IMR-90 (cell line): ENCODE measurements at regions not wholly inside any gene's neighbourhood (a gene's known extent, or its start where the extent isn't known, plus 50 kb on each side); places are given as distances from the start of the nearest gene placed in this dataset.

Experiments used
- ATAC-seq: fragments of 200-7000 bp; cut with Tn5 transposase; 2 replicates; pipeline ENCODE4 v1.9.1; 2020; ENCODE audit warnings: low read depth, mild to moderate bottlenecking, moderate library complexity
- BruUV-seq: library from RNA; stranded (reverse); fragments of 400-500 nt; replicated peaks from 2 replicates; lab custom pipeline; 2021; lab: Mats Ljungman, UMichigan
- CTCF ChIA-PET: fragments of 300-600 bp; formaldehyde crosslinking; extraction: SDS; loops from one replicate; lab custom pipeline; 2021; ENCODE audit warnings: antibody characterized with exemption; lab: Yijun Ruan, JAX
- POLR2A ChIA-PET: fragments of 300-600 bp; sonication (Branson Sonifier 250); formaldehyde crosslinking; loops from one replicate; lab custom pipeline; 2022; ENCODE audit warnings: antibody characterized with exemption; ENCODE audit not compliant: unreplicated experiment; lab: Charles Lee
- DNase-seq: peaks from one replicate; pipeline ENCODE4 v3.0.0; 2013
- H2AFZ ChIP-seq: replicated peaks from 2 replicates; pipeline ENCODE3; 2013; ENCODE audit warnings: low read length, mild to moderate bottlenecking; ENCODE audit not compliant: poor library complexity
- H2AK5ac ChIP-seq: 2 replicates; pipeline ENCODE4 v1.6.1; 2013; ENCODE audit warnings: low read depth, low read length, inconsistent platforms
- H2AK9ac ChIP-seq: replicated peaks from 2 replicates; pipeline ENCODE3; 2013; ENCODE audit warnings: mild to moderate bottlenecking, low read depth, low read length, moderate library complexity; ENCODE audit not compliant: poor library complexity
- H2BK120ac ChIP-seq: 2 replicates; pipeline ENCODE4 v1.6.1; 2013; ENCODE audit warnings: low read depth, low read length, inconsistent platforms
- H2BK15ac ChIP-seq: 3 replicates; pipeline ENCODE4 v1.6.1; 2013; ENCODE audit warnings: low read depth, low read length, inconsistent platforms
- H2BK20ac ChIP-seq: 2 replicates; pipeline ENCODE4 v1.6.1; 2013; ENCODE audit warnings: low read depth, mild to moderate bottlenecking, inconsistent platforms, low read length, moderate library complexity
- H2BK5ac ChIP-seq: 2 replicates; pipeline ENCODE4 v1.6.1; 2013; ENCODE audit warnings: mild to moderate bottlenecking, low read depth, low read length, inconsistent platforms; ENCODE audit not compliant: poor library complexity, severe bottlenecking
- H3K14ac ChIP-seq: replicated peaks from 2 replicates; pipeline ENCODE4 v1.6.1; 2013; ENCODE audit warnings: low read depth, low read length, inconsistent platforms
- H3K18ac ChIP-seq: 2 replicates; pipeline ENCODE4 v1.6.1; 2013; ENCODE audit warnings: low read depth, low read length, control low read depth
- H3K23ac ChIP-seq: 2 replicates; pipeline ENCODE4 v1.6.1; 2013; ENCODE audit warnings: low read depth, low read length, inconsistent platforms
- H3K27ac ChIP-seq: 2 replicates; pipeline ENCODE4 v1.5.1; 2013; ENCODE audit warnings: mild to moderate bottlenecking, control low read depth, low read length; ENCODE audit not compliant: insufficient read depth
- H3K27me3 ChIP-seq: 2 replicates; pipeline ENCODE4 v1.6.1; 2013; ENCODE audit warnings: low read length; ENCODE audit not compliant: control insufficient read depth, insufficient read depth
- H3K36me3 ChIP-seq: 2 replicates; pipeline ENCODE4 v1.6.1; 2013; ENCODE audit warnings: low read length, mixed read lengths; ENCODE audit not compliant: control insufficient read depth, insufficient read depth
- H3K4ac ChIP-seq: 2 replicates; pipeline ENCODE4 v1.6.1; 2013; ENCODE audit warnings: low read depth, low read length, inconsistent platforms
- H3K4me1 ChIP-seq: 2 replicates; pipeline ENCODE4 v1.6.1; 2013; ENCODE audit warnings: low read length, mixed read lengths; ENCODE audit not compliant: control insufficient read depth, insufficient read depth
- H3K4me2 ChIP-seq: 2 replicates; pipeline ENCODE4 v1.6.1; 2013; ENCODE audit warnings: low read depth, mild to moderate bottlenecking, control low read depth, low read length, moderate library complexity
- H3K4me3 ChIP-seq: 2 replicates; pipeline ENCODE4 v1.5.1; 2013; ENCODE audit warnings: low read depth, mild to moderate bottlenecking, control low read depth, low read length, moderate library complexity; ENCODE audit not compliant: insufficient read depth
- H3K56ac ChIP-seq: 2 replicates; pipeline ENCODE4 v1.6.1; 2013; ENCODE audit warnings: low read length, inconsistent platforms; ENCODE audit not compliant: insufficient read depth; ENCODE audit errors: extremely low read depth
- H3K79me1 ChIP-seq, 2 experiments: 2 replicates each; pipeline ENCODE4 v1.6.1; 2013; ENCODE audit warnings: low read length in 2 of 2, inconsistent platforms in 1 of 2, low read depth in 1 of 2
- H3K9ac ChIP-seq: 2 replicates; pipeline ENCODE4 v1.6.1; 2013; ENCODE audit warnings: low read depth, low read length, control low read depth
- H3K9me1 ChIP-seq: 2 replicates; pipeline ENCODE4 v1.6.1; 2013; ENCODE audit warnings: low read length, inconsistent platforms; ENCODE audit not compliant: insufficient read depth
- H3K9me3 ChIP-seq: 2 replicates; pipeline ENCODE4 v1.6.1; 2013; ENCODE audit warnings: low read length; ENCODE audit not compliant: control insufficient read depth, insufficient read depth
- H4K20me1 ChIP-seq: 2 replicates; pipeline ENCODE4 v1.6.1; 2013; ENCODE audit warnings: low read length, inconsistent platforms; ENCODE audit not compliant: insufficient read depth
- H4K5ac ChIP-seq: 2 replicates; pipeline ENCODE4 v1.6.1; 2013; ENCODE audit warnings: mild to moderate bottlenecking, low read depth, low read length, control low read depth
- H4K8ac ChIP-seq, 2 experiments: 2 replicates each; pipeline ENCODE4 v1.6.1; 2013; ENCODE audit warnings: low read depth in 2 of 2, low read length in 2 of 2, control low read depth in 1 of 2, inconsistent platforms in 1 of 2
- H4K91ac ChIP-seq: 2 replicates; pipeline ENCODE4 v1.6.1; 2013; ENCODE audit warnings: low read depth, low read length, inconsistent platforms; ENCODE audit not compliant: insufficient read depth
- BHLHE40 ChIP-seq: fragments of 150-350 bp; IDR thresholded peaks from 2 replicates; pipeline ENCODE4 v1.6.1; 2016; ENCODE audit warnings: mild to moderate bottlenecking, low read depth, low read length
- CEBPB ChIP-seq: IDR thresholded peaks from 2 replicates; pipeline ENCODE4 v1.6.1; 2012; ENCODE audit warnings: low read depth, low read length, improper control_type of control experiment
- CHD1 ChIP-seq: IDR thresholded peaks from 2 replicates; pipeline ENCODE4 v1.6.1; 2012; ENCODE audit warnings: low read depth, low read length, improper control_type of control experiment
- FOS ChIP-seq: fragments of 150-350 bp; IDR thresholded peaks from 2 replicates; pipeline ENCODE4 v1.6.1; 2016; ENCODE audit warnings: low read depth, low read length
- MAFK ChIP-seq: IDR thresholded peaks from 2 replicates; pipeline ENCODE4 v1.6.1; 2012; ENCODE audit warnings: low read depth, low read length, improper control_type of control experiment
- MAZ ChIP-seq: IDR thresholded peaks from 2 replicates; pipeline ENCODE4 v1.6.1; 2012; ENCODE audit warnings: low read depth, mild to moderate bottlenecking, low read length, improper control_type of control experiment, moderate library complexity, borderline replicate concordance
- MXI1 ChIP-seq: IDR thresholded peaks from 2 replicates; pipeline ENCODE4 v1.6.1; 2012; ENCODE audit warnings: low read depth, mild to moderate bottlenecking, low read length, moderate library complexity, borderline replicate concordance
- NFE2L2 ChIP-seq: fragments of 150-350 bp; IDR thresholded peaks from 2 replicates; pipeline ENCODE4 v1.6.1; 2016; ENCODE audit warnings: low read depth, mild to moderate bottlenecking, low read length
- POLR2A ChIP-seq: IDR thresholded peaks from 2 replicates; pipeline ENCODE4 v1.6.1; 2012; ENCODE audit warnings: mild to moderate bottlenecking, low read depth, low read length
- RAD21 ChIP-seq: IDR thresholded peaks from 2 replicates; pipeline ENCODE4 v1.6.1; 2012; ENCODE audit warnings: low read length, improper control_type of control experiment
- RCOR1 ChIP-seq: IDR thresholded peaks from 2 replicates; pipeline ENCODE4 v1.6.1; 2012; ENCODE audit warnings: mild to moderate bottlenecking, low read length, improper control_type of control experiment; ENCODE audit not compliant: insufficient replicate concordance
- RFX5 ChIP-seq: IDR thresholded peaks from 2 replicates; pipeline ENCODE4 v1.8.0; 2012; ENCODE audit warnings: low read depth, mild to moderate bottlenecking, low read length, moderate library complexity
- SMC3 ChIP-seq: fragments of 150-350 bp; IDR thresholded peaks from 2 replicates; pipeline ENCODE4 v1.6.1; 2016; ENCODE audit warnings: low read depth, mild to moderate bottlenecking, antibody characterized with exemption, low read length, moderate library complexity
- WGBS, 2 experiments: methylation state at CpG; one replicate each; pipeline versions ENCODE4 v1.1.5 to v1.1.7; 2013; ENCODE audit warnings: missing lambda C conversion rate in 2 of 2; ENCODE audit not compliant: insufficient read length in 1 of 2; ENCODE audit errors: extremely low coverage in 2 of 2; 5-methylcytosine and 5-hydroxymethylcytosine counted together
- dilution Hi-C: fragments of 300-500 bp; cut with HindIII; formaldehyde crosslinking; loops from one replicate; pipeline ENCODE4 v1.14.3; 2018; ENCODE audit warnings: low sequenced_read_pairs; ENCODE audit not compliant: unreplicated experiment
- in situ Hi-C: fragments of 300-500 bp; cut with MboI; formaldehyde crosslinking; loops from 3 replicates; pipeline ENCODE4 v1.14.3; 2019; ENCODE audit warnings: low sequenced_read_pairs, inconsistent platforms, mixed read lengths
- intact Hi-C: fragments of 100-400 bp; cut with micrococcal nuclease; formaldehyde crosslinking; loops from 2 replicates; pipeline ENCODE4 v1.10.0; 2022
- TF ChIP-seq, protein P1 (sequence below): fragments of 150-350 bp; IDR thresholded peaks from 2 replicates; pipeline ENCODE4 v1.6.1; 2016; ENCODE audit warnings: low read depth, mild to moderate bottlenecking, low read length, moderate library complexity, borderline replicate concordance
- TF ChIP-seq, protein P2 (sequence below): fragments of 150-350 bp; IDR thresholded peaks from 2 replicates; pipeline ENCODE4 v1.6.1; 2017; ENCODE audit warnings: mild to moderate bottlenecking, antibody characterized with exemption, low read length, low read depth
- TF ChIP-seq, protein P3 (sequence below): conservative IDR thresholded peaks from 2 replicates; pipeline ENCODE4 v1.5.1; 2012; ENCODE audit warnings: mild to moderate bottlenecking, low read depth, low read length, improper control_type of control experiment

DNA sequence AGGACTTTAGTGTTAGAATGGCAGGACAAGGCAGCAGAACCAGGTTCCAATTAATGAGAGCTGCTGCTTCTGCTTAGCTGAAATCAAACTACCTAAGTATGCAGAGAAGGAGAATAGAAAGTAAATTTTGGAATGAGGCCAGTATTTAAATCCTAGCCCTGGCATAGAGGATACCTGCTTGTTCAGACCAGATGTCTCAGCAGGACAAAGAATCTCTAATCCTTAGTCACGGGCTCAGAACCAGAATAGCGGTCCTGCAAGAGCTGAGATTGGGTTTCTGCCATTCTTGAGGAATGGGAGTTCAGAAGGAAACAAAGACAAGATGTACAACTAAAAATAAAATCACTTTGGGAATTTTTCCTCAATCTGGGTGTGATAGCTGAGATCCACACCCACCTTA lies 550.8 kb upstream of the TMEM132C start:
- Histone ChIP-seq H2BK20ac (no peak overlapping the region), H3K4me3 (no peak overlapping the region), H3K36me3 (no peaks in the 10 kb centered on the region), H2AK5ac (no peak overlapping the region), H3K23ac (no peak overlapping the region), H3K4me2 (no peak overlapping the region), H3K27me3 (no peaks in the 10 kb centered on the region), H3K27ac (no peak overlapping the region), H3K56ac (no peak overlapping the region), H3K79me1 (no peaks in the 10 kb centered on the region), H2BK15ac (no peak overlapping the region), H3K4me1 (no peaks in the 10 kb centered on the region), H4K8ac (no peak overlapping the region), H3K4ac (no peak overlapping the region), H3K14ac (no peak overlapping the region), H4K20me1 (no peaks in the 10 kb centered on the region), H3K18ac (no peak overlapping the region), H2AK9ac (no peak overlapping the region), H4K91ac (no peak overlapping the region), H2AFZ (no peak overlapping the region), H3K9me1 (no peaks in the 10 kb centered on the region), H3K9ac (no peak overlapping the region), H2BK5ac (no peak overlapping the region), H3K9me3 (peaks cover 3% of the 10 kb centered on the region; the same call in 1 of the 2 replicates), H2BK120ac (no peak overlapping the region), H4K5ac (no peak overlapping the region)
- ChIA-PET POLR2A (no interaction called here), CTCF (no interaction called here)
- TF ChIP-seq MXI1 = no peak
- TF ChIP-seq POLR2A = no peak
- no peak for TF ChIP-seq SMC3
- TF ChIP-seq RAD21 = no peak
- no peak for TF ChIP-seq NFE2L2
- no peak for TF ChIP-seq RFX5
- TF ChIP-seq RCOR1 = no peak
- TF ChIP-seq CEBPB = no peak
- no peak for TF ChIP-seq MAZ
- TF ChIP-seq CHD1 = no peak
- TF ChIP-seq MAFK = no peak
- TF ChIP-seq, protein P1, sequence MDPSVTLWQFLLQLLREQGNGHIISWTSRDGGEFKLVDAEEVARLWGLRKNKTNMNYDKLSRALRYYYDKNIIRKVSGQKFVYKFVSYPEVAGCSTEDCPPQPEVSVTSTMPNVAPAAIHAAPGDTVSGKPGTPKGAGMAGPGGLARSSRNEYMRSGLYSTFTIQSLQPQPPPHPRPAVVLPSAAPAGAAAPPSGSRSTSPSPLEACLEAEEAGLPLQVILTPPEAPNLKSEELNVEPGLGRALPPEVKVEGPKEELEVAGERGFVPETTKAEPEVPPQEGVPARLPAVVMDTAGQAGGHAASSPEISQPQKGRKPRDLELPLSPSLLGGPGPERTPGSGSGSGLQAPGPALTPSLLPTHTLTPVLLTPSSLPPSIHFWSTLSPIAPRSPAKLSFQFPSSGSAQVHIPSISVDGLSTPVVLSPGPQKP = no peak
- TF ChIP-seq, protein P2, sequence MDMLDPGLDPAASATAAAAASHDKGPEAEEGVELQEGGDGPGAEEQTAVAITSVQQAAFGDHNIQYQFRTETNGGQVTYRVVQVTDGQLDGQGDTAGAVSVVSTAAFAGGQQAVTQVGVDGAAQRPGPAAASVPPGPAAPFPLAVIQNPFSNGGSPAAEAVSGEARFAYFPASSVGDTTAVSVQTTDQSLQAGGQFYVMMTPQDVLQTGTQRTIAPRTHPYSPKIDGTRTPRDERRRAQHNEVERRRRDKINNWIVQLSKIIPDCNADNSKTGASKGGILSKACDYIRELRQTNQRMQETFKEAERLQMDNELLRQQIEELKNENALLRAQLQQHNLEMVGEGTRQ = no peak
- TF ChIP-seq FOS = no peak
- no peak for TF ChIP-seq BHLHE40
- TF ChIP-seq, protein P3, sequence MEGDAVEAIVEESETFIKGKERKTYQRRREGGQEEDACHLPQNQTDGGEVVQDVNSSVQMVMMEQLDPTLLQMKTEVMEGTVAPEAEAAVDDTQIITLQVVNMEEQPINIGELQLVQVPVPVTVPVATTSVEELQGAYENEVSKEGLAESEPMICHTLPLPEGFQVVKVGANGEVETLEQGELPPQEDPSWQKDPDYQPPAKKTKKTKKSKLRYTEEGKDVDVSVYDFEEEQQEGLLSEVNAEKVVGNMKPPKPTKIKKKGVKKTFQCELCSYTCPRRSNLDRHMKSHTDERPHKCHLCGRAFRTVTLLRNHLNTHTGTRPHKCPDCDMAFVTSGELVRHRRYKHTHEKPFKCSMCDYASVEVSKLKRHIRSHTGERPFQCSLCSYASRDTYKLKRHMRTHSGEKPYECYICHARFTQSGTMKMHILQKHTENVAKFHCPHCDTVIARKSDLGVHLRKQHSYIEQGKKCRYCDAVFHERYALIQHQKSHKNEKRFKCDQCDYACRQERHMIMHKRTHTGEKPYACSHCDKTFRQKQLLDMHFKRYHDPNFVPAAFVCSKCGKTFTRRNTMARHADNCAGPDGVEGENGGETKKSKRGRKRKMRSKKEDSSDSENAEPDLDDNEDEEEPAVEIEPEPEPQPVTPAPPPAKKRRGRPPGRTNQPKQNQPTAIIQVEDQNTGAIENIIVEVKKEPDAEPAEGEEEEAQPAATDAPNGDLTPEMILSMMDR = no peak
- intact Hi-C loops = no loop called here
- ATAC-seq (no peak), DNase-seq (no peak)
- in situ Hi-C loops = no loop called here
- dilution Hi-C loops = no loop called here
- WGBS, 2 experiments = no CpG with 5 or more reads among the region's 2 CpGs
- no TSS peak for BruUV-seq
